DOHH2 (cell line): ENCODE measurements at regions not wholly inside any gene's neighbourhood (a gene's known extent, or its start where the extent isn't known, plus 50 kb on each side); places are given as distances from the start of the nearest gene placed in this dataset.

Source experiments
- H3F3A ChIP-seq: fragments of 200-600 bp; sonication (generic), shearing (Covaris generic); 2 replicates; pipeline ENCODE4 v1.6.0; 2016; ENCODE audit warnings: antibody characterized with exemption, mild to moderate bottlenecking; ENCODE audit not compliant: control insufficient read depth, insufficient read depth
- H3K27ac ChIP-seq: fragments of 200-600 bp; sonication (generic); 2 replicates; pipeline ENCODE4 v1.5.1; 2014; ENCODE audit warnings: low read depth, mild to moderate bottlenecking, low read length, moderate library complexity
- H3K27me3 ChIP-seq: fragments of 200-600 bp; sonication (generic); 2 replicates; pipeline ENCODE4 v1.6.1; 2014; ENCODE audit warnings: mild to moderate bottlenecking, low read length, mixed read lengths; ENCODE audit not compliant: control insufficient read depth
- H3K36me3 ChIP-seq: fragments of 200-600 bp; sonication (generic); 2 replicates; pipeline ENCODE4 v1.6.1; 2014; ENCODE audit warnings: mild to moderate bottlenecking, low read length, moderate library complexity, mixed read lengths; ENCODE audit not compliant: control insufficient read depth
- H3K4me1 ChIP-seq: fragments of 200-600 bp; sonication (generic); 2 replicates; pipeline ENCODE4 v1.6.1; 2014; ENCODE audit warnings: mild to moderate bottlenecking, low read length, mixed read lengths; ENCODE audit not compliant: control insufficient read depth
- H3K4me2 ChIP-seq: fragments of 200-600 bp; sonication (generic); 2 replicates; pipeline ENCODE4 v1.6.0; 2014; ENCODE audit warnings: mild to moderate bottlenecking, low read length, moderate library complexity
- H3K4me3 ChIP-seq: fragments of 200-600 bp; sonication (generic); 2 replicates; pipeline ENCODE4 v1.5.1; 2014; ENCODE audit warnings: mild to moderate bottlenecking, low read length, mixed read lengths
- H3K79me2 ChIP-seq: fragments of 200-600 bp; sonication (generic); 2 replicates; pipeline ENCODE4 v1.6.1; 2014; ENCODE audit warnings: mild to moderate bottlenecking, low read length, mixed read lengths; ENCODE audit not compliant: control insufficient read depth
- H3K9me2 ChIP-seq: fragments of 200-600 bp; sonication (generic); replicated peaks from 2 replicates; pipeline ENCODE4 v1.6.1; 2014; ENCODE audit warnings: mild to moderate bottlenecking, low read length, mixed read lengths; ENCODE audit not compliant: control insufficient read depth
- H3K9me3 ChIP-seq: fragments of 200-600 bp; sonication (generic); 2 replicates; pipeline ENCODE4 v1.6.1; 2014; ENCODE audit warnings: antibody characterized with exemption, low read length, mixed read lengths; ENCODE audit not compliant: control insufficient read depth, insufficient read depth
- H4K20me1 ChIP-seq: fragments of 200-600 bp; sonication (generic); 2 replicates; pipeline ENCODE4 v1.6.0; 2014; ENCODE audit warnings: low read depth, mild to moderate bottlenecking, antibody characterized with exemption, low read length, moderate library complexity; ENCODE audit not compliant: control insufficient read depth, insufficient read depth
- EZH2phosphoT487 ChIP-seq: fragments of 200-600 bp; sonication (generic); IDR thresholded peaks from 2 replicates; pipeline ENCODE4 v1.6.1; 2017; ENCODE audit warnings: borderline replicate concordance, mild to moderate bottlenecking, antibody characterized with exemption, low read length, moderate library complexity, mixed read lengths
- TF ChIP-seq, protein P1 (sequence below): fragments of 200-600 bp; sonication (generic); IDR thresholded peaks from one replicate; pipeline ENCODE4 v1.5.1; 2014; ENCODE audit warnings: antibody characterized with exemption, mild to moderate bottlenecking, low read depth, low read length; ENCODE audit not compliant: poor library complexity, severe bottlenecking

DNA sequence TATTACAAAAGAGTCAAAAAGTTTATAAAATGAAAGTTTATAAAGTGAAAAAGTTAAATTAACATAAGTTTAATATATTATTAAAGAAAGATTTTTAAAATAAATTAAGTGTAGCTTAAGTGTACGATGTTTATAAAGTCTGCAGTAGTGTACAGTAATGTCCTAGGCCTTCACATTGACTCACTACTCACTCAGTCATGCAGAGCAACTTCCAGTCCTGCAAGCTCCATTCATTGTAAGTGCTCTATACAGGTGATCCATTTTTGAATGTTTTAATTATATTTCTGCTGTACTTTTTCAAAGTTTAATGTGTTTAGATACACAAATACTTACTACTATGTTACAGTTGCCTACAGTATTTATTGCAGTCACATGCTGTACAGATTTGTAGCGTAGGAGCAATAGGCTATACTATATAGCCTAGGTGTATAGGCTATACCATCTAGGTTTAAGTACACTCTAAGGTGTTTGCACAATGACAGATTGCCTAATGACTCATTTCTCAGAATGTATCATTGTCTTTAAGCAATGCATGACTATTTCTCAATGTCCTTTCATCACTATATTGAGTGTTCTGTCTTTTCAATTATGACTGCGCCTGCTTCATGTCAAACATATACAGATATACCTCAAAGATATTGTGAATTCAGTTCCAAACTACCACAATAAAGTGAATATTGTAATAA is 1110.3 kb upstream of the MAP3K7 start:
- H3F3A ChIP-seq, result no peaks in the 10 kb centered on the region
- H3K36me3 ChIP-seq, result no peaks in the 10 kb centered on the region
- no peaks in the 10 kb centered on the region for H3K9me3 ChIP-seq
- no peaks in the 10 kb centered on the region for H3K79me2 ChIP-seq
- TF ChIP-seq EZH2phosphoT487, result no peak
- no peaks in the 10 kb centered on the region for H3K27me3 ChIP-seq
- H3K9me2 ChIP-seq, result no peaks in the 10 kb centered on the region
- no peak overlapping the region for H3K4me3 ChIP-seq
- no peak overlapping the region for H3K4me2 ChIP-seq
- no peak overlapping the region for H3K27ac ChIP-seq
- H4K20me1 ChIP-seq, result no peaks in the 10 kb centered on the region
- H3K4me1 ChIP-seq, result no peaks in the 10 kb centered on the region

DNA sequence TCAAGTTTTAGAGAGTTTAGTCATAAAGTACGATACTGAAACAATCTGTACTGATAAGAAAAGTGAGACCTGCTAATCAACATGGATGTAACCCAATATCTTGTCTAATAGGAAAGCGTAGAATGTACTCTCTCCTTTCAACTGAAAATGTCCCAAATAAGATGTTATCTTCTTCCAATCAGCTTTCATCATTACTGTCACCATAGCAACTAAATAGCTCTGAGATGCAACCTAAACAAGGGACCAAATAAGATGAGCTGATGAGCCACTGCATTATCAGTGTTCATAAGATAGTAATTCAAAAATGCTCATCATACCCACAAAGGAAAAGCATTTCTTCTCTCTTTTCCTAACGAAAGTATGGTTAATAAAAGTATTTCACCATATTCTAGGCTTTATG is 1108.3 kb upstream of the MAP3K7 start:
- Histone ChIP-seq H3K27me3 (no peaks in the 10 kb centered on the region), H3K9me3 (no peaks in the 10 kb centered on the region), H3K4me2 (no peak overlapping the region), H3K4me1 (no peaks in the 10 kb centered on the region), H4K20me1 (no peaks in the 10 kb centered on the region), H3K4me3 (no peak overlapping the region), H3K79me2 (no peaks in the 10 kb centered on the region), H3F3A (no peaks in the 10 kb centered on the region), H3K9me2 (no peaks in the 10 kb centered on the region), H3K27ac (no peak overlapping the region), H3K36me3 (no peaks in the 10 kb centered on the region)
- TF ChIP-seq, protein P1, sequence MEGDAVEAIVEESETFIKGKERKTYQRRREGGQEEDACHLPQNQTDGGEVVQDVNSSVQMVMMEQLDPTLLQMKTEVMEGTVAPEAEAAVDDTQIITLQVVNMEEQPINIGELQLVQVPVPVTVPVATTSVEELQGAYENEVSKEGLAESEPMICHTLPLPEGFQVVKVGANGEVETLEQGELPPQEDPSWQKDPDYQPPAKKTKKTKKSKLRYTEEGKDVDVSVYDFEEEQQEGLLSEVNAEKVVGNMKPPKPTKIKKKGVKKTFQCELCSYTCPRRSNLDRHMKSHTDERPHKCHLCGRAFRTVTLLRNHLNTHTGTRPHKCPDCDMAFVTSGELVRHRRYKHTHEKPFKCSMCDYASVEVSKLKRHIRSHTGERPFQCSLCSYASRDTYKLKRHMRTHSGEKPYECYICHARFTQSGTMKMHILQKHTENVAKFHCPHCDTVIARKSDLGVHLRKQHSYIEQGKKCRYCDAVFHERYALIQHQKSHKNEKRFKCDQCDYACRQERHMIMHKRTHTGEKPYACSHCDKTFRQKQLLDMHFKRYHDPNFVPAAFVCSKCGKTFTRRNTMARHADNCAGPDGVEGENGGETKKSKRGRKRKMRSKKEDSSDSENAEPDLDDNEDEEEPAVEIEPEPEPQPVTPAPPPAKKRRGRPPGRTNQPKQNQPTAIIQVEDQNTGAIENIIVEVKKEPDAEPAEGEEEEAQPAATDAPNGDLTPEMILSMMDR, result no peak
- TF ChIP-seq EZH2phosphoT487, result no peak

DNA sequence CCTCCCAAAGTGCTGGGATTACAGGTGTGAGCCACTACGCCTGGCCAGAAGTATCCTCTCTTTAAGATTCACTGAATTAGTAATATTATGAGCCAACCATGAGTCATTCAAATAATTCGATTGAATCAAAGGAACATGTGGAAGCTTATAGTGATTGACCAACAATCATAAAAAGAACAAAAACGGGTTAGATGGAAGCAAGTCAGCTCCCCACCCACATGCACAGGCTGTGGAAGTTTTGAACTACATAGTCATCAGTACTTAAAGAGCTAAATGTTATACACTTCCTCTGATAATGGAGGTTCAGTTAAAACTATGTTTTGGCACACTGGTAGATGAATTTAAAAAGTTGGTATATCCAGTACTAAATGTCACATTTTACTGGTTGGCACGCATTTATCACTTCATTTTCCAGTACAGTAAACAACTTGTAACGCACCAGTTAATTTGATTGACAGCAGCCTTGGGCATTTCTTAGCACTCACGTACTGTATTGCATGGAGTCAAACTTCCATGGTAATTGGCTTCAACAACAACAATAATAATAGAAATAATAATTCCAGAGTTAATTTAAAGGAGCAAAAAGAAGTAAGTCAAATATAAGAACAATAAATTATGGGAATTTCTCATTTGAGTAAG is 1107.3 kb upstream of the MAP3K7 start:
- Histone ChIP-seq H3K27ac (no peak overlapping the region), H3K9me3 (no peaks in the 10 kb centered on the region), H3K4me2 (no peak overlapping the region), H3K36me3 (no peaks in the 10 kb centered on the region), H3K4me1 (no peaks in the 10 kb centered on the region), H3K9me2 (no peaks in the 10 kb centered on the region), H3K4me3 (no peak overlapping the region), H3K79me2 (no peaks in the 10 kb centered on the region), H4K20me1 (no peaks in the 10 kb centered on the region), H3F3A (no peaks in the 10 kb centered on the region), H3K27me3 (no peaks in the 10 kb centered on the region)
- no peak for TF ChIP-seq EZH2phosphoT487
- TF ChIP-seq, protein P1, result no peak

DNA sequence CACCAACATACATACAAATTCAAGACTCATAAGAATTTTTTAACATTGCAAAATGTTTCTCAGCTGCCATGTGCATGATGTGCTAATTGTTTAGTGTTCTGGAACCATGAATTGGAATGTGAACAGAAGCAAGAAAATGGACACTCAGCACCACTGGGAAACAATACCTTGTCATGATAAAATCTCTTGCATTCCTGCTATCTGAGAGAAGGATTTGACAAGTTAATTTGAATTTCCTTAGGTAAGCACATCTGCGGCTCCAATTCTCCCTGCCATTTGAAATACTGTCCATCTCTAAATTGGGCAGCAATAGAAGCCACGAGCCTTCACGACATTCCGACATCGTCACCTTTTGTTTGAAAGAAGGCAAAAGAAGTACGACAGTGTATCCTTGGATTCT is 1104.6 kb upstream of the MAP3K7 start:
- no peak overlapping the region for H3K4me2 ChIP-seq
- no peaks in the 10 kb centered on the region for H3K27me3 ChIP-seq
- H3K79me2 ChIP-seq, result no peaks in the 10 kb centered on the region
- no peaks in the 10 kb centered on the region for H3F3A ChIP-seq
- H3K4me3 ChIP-seq, result no peak overlapping the region
- TF ChIP-seq EZH2phosphoT487, result no peak
- TF ChIP-seq, protein P1, result no peak
- no peak overlapping the region for H3K27ac ChIP-seq
- H3K9me2 ChIP-seq, result no peaks in the 10 kb centered on the region
- no peaks in the 10 kb centered on the region for H3K9me3 ChIP-seq
- H3K36me3 ChIP-seq, result no peaks in the 10 kb centered on the region
- H3K4me1 ChIP-seq, result no peaks in the 10 kb centered on the region
- H4K20me1 ChIP-seq, result no peaks in the 10 kb centered on the region
